DMS 273 (cell line): ENCODE measurements at regions not wholly inside any gene's neighbourhood (a gene's known extent, or its start where the extent isn't known, plus 50 kb on each side); places are given as distances from the start of the nearest gene placed in this dataset.

Source experiments
- DNase-seq: peaks from one replicate; lab custom pipeline; 2025; ENCODE audit not compliant: unreplicated experiment; lab: John Stamatoyannopoulos, UW

- DNase-seq, result no peak
These were observed 49.9 kb upstream of the LMCD1 start for GRCh38 chr3:8451696-8452095.
